ENCODE measurements at regions not wholly inside any gene's neighbourhood (a gene's known extent, or its start where the extent isn't known, plus 50 kb on each side); places are given as distances from the start of the nearest gene placed in this dataset.

DNA sequence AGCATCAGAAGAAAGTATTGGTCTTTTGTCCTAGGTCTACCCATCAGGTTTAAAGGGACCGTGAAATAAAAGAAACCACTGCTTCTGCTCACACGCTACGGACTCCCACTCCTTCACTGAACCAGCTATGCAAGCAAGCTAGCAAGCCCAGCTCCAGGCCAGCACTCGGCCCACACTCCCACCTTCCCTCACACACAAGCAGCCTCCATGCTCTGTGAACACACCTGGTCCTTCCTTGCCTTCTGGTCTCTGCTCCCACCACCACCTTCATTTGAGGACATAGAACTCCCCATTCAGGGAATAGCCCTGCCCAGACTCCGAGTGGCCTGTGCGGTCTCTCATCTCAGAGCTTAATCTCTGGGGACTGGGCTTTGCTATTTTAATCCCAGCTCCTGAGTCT is 436.4 kb upstream of the CDH4 start:
- no peak for DNase-seq (ENCODE audit: low read depth in 4 of 4, low spot score in 1 of 4)

DNA sequence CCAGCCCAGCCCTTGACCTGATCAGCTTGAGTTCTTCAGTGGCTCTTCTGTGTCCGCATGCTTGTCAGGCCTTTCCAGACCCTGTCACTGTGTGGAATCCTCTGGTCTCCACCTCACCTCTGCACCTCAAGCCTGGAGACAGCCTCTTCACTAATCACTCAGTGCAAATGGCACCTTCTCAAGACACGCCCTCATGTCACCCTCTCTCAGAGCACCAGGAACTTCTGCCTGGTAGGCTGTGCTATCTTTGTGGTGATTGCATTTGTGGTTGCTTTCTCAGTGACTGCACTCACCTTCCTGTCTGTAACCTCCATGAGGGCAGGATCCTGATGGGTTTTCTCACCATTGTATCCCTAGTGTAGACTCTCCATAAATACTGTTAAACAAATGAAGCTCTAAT is 435.2 kb upstream of the CDH4 start:
- no peak for DNase-seq (ENCODE audit: low read depth in 4 of 4, low spot score in 1 of 4)

- DNase-seq (ENCODE audit: low read depth in 4 of 4, low spot score in 1 of 4): no peak
Measured at GRCh38 chr20:60817891-60818290, 434.2 kb upstream of the CDH4 start.

DNA sequence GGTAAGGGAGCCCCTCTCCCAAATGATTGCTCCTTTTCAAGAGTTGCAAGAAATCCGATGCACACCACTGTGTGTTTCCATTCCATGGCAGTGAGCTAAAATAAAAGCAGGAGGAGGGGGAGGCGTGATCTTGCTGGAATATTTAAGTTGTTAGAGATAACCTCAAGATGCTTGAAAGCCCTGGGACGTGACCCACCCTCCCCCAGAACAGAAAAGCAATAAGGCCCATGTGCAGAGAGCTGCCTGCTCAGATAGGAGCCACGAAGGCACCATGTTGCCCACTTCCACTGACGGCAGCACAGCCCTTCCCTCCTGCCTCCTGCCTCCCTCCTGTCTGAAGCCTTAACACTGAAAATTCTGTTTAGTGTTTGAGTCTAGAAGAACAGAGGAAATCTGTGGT is 432.6 kb upstream of the CDH4 start:
- no peak for DNase-seq (ENCODE audit: low read depth in 4 of 4, low spot score in 1 of 4)

- no peak for DNase-seq (ENCODE audit: low read depth in 4 of 4, low spot score in 1 of 4)
Measured at GRCh38 chr20:60820149-60820548, 431.9 kb upstream of the CDH4 start.

GRCh38 chr20:60820918-60821317 is 431.1 kb upstream of the CDH4 start:
- no peak for DNase-seq (ENCODE audit: low read depth in 4 of 4, low spot score in 1 of 4)

DNA sequence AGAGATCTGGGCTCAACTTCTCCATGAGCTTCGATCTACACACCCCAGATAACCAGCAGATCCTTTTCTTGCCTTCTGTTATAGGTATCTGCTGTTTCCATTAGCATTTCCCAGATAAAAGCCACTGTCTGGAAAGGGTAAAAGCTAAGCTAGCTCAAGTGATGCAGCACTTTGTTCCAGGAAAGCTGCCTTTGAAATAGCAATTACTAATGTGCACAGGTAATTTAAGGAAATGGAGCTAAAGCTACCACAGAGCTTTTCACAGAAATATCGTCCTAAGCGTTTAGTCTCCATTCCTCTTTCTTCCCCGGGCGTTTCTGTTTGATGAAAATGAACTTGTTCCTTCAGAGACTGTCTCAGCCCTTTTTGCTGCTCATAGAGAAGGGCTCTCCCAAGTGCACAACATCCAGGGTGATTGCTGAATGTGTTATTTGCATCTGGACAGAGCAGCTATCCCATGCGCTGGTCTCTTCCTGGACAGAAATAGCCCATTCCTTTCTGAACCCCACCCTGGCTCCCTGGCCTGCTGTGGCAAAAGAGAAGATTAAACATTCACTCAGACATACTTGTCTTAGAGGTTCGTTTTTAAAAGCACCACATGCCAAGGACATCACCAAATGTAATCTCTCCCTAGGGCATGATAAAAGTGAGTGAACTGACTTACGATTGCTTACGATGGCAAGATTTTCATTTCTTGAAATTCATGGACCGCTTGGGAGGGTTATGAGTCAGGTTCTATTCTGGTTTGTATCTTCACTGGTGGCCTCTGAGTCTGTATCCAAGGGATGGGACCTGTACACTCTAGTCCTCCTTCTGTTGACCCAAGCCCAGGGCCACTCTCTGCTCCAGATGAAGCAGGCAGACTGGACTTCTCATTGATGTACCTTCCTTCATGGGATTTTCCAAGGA is 429.1 kb upstream of the CDH4 start:
- DNase-seq (ENCODE audit: low read depth in 4 of 4, low spot score in 1 of 4): no peak

GRCh38 chr20:60835876-60836275 is 416.2 kb upstream of the CDH4 start:
- DNase-seq (ENCODE audit: low read depth in 4 of 4, low spot score in 1 of 4): no peak

- no peak for DNase-seq (ENCODE audit: low read depth in 4 of 4, low spot score in 1 of 4)
Measured at GRCh38 chr20:60837173-60837770, 414.8 kb upstream of the CDH4 start.

DNA sequence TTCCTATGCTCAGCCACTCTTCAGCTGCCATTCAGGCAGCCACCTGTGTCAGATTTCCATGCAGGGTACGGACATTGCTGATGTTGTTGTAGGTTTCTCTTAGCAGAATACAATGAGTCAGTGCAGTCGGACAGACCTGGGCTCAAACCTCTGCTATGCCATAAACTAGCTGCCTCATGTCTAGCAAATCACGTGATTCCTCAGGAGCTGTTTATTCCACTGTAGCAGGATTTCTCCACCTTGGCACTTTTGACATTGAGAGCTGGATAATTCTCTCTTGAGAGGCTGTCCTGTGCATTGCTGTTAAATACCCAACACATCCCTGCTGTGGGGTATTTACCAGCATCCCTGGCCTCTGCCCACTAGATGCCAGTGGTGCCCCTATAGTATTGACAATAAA is 413.8 kb upstream of the CDH4 start:
- DNase-seq (ENCODE audit: low read depth in 4 of 4, low spot score in 1 of 4): no peak

DNA sequence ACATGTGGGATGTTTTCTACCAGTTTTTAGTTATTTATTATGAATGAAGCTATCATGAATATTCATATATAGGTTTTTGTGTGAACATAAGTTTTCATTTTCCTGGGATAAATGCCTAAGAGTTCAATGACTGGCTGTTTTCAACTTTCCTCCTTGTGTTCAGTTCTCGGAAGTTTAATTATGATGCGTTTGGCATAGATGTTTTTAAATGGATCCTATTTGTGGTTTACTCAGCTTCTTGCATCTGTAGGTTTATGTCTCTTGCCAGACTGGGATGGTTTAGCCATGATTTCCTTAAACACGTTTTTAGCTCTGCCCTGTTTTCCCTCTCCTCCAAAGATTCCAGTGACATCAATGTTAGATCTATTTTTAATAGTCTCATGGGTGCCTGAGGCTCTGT is 411.1 kb upstream of the CDH4 start:
- DNase-seq (ENCODE audit: low read depth in 4 of 4, low spot score in 1 of 4): no peak

GRCh38 chr20:60845146-60845545 is 406.9 kb upstream of the CDH4 start:
- no peak for DNase-seq (ENCODE audit: low read depth in 4 of 4, low spot score in 1 of 4)

GRCh38 chr20:60851826-60852704 is 400.0 kb upstream of the CDH4 start:
- no peak for DNase-seq (ENCODE audit: low read depth in 4 of 4, low spot score in 1 of 4)

- DNase-seq (ENCODE audit: low read depth in 4 of 4, low spot score in 1 of 4): no peak
Measured at GRCh38 chr20:60857708-60858107, 394.4 kb upstream of the CDH4 start.

- DNase-seq (ENCODE audit: low read depth in 4 of 4, low spot score in 1 of 4): no peak
Measured at GRCh38 chr20:60862601-60863000, 389.5 kb upstream of the CDH4 start.

DNA sequence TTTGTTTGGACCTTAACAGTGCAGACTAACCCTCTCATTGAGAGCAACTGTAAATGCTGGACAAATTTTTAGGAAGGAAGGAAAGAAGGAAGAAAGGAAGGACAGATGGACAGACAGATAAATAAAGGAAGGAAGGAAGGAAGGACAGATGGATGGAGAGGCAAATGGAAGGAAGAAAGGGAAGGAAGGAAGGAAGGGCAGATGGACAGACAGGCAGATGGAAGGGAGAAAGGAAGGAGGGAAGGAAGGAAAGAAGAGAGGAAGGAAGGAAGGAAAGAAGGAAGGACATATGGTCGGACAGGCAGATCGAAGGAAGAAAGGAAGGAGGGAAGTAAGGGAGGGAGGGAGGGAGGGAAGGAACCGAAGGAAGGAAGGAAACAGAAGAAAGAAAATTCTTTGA is 388.5 kb upstream of the CDH4 start:
- no peak for DNase-seq (ENCODE audit: low read depth in 4 of 4, low spot score in 1 of 4)

DNA sequence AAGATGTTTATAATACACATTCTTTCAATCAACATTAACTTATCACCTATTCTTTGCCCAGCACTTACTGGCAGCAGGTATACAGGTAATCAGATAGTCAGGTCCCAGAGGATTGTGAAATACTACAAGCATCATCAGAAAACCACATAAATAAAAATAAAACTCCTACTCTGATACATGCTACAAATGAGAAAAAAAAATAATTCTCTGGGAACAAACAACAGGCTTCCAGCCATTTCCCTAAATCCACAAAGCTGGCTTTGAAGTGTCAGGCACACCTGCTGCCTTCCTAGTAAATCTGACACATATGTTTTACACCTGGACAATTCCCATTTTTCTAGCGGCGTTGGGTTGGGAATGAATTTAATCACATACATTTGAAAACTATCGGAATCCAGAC is 384.5 kb upstream of the CDH4 start:
- DNase-seq (ENCODE audit: low read depth in 4 of 4, low spot score in 1 of 4): no peak

DNA sequence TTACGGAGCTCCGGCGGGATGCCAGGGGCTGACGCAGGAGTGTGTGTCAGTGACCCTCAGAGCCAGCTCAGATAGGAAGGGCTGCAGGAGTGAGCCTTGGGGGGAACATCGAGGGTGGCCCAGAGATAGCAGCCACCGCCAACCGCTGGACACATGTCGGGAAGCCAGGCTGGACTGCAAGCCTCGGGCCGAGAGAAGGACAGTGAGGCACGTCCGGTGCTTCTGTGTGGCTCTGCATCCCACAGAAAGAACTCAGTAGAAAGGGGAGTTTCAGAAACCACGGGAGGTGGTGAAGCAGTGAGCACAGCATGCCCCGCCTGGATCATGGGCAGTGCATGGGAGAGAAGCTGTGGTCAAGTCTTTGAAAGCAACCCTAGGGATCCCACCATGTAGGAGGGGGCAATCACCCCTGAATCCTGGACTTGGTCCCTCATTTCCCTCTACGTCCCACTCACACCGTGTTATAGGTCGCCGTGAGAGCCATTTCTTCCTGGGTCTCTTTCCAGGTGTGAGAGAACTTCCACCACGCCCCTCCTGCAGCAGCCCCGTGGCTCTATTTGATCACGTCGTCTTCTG is 383.7 kb upstream of the CDH4 start:
- no peak for DNase-seq (ENCODE audit: low read depth in 4 of 4, low spot score in 1 of 4)

DNA sequence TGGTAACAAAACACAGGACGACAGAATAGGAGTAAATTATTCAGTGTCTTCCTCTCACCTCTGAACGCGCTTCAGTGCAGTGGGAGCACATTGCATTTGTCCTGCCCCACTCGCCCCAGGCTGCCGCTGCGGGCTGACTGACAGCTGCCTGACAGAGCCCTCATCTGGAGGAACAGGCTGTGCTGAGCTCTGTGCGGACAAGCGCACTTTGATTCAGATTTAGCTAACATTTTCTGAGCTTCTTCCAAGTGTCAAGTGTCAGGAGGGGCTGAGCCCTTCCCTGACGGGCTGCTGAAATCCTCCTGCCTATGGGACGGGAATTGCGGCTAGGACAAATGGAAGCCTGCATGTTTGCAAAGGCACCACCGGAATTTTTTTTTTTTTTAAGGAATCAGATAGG is 383.0 kb upstream of the CDH4 start:
- no peak for DNase-seq (ENCODE audit: low read depth in 4 of 4, low spot score in 1 of 4)

DNA sequence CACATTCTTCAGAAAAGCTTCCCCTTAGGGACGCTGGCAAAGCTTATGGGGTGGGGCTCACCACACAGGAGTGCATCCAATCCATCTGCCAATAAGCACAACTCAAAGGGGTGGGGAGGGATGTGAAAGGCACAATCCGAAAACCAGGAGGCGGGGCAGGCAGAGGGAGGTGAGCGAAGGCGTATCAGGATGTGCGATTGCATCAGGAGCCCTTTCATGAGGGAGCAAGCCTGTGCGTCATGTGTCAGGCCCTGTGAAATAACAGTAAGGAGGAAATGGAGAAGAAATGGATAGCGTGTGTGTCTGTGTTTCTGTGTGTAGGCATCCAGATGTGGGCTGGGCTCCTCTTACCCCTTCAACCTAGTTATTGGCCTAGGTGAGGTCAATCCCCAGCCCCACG is 382.4 kb upstream of the CDH4 start:
- no peak for DNase-seq (ENCODE audit: low read depth in 4 of 4, low spot score in 1 of 4)

- DNase-seq (ENCODE audit: low read depth in 4 of 4, low spot score in 1 of 4): no peak
Measured at GRCh38 chr20:60870040-60870439, 382.0 kb upstream of the CDH4 start.

GRCh38 chr20:60872224-60872623 is 379.8 kb upstream of the CDH4 start:
- DNase-seq (ENCODE audit: low read depth in 4 of 4, low spot score in 1 of 4): no peak
